NCI-H1930 (cell line): ENCODE measurements at regions not wholly inside any gene's neighbourhood (a gene's known extent, or its start where the extent isn't known, plus 50 kb on each side); places are given as distances from the start of the nearest gene placed in this dataset.
A peak's percentile ranks its signal among the peaks of the same experiment; 100 is the strongest.
"Not testable (repeated sequence)": the region's sequence is repeated elsewhere in the genome, so short reads cannot be mapped to it uniquely, and the experiment has no call there.

Source experiments
- DNase-seq, 2 experiments: peaks; one replicate each; lab custom pipeline; 2025; lab: John Stamatoyannopoulos, UW

DNA sequence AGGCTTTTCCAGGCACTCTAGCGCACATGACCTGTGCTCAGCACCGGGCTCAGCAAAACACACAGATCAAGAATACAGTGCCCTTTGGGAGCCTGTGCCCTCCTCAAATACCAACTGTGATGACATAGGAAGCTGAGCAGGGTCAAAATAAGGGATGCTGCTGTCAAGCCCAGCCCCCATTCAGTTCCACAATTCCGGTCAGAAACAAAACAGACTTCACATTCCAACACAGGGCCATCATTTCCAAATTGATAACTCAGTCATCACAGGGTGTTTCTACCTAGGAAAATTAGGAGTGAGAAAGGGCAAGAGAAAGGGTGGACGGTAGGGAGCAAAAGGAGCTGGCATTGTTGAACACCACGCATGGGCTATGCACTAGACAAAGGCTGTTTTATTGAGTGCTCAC, 158.4 kb upstream of the CCDC54 start:
- DNase-seq = no peak

DNA sequence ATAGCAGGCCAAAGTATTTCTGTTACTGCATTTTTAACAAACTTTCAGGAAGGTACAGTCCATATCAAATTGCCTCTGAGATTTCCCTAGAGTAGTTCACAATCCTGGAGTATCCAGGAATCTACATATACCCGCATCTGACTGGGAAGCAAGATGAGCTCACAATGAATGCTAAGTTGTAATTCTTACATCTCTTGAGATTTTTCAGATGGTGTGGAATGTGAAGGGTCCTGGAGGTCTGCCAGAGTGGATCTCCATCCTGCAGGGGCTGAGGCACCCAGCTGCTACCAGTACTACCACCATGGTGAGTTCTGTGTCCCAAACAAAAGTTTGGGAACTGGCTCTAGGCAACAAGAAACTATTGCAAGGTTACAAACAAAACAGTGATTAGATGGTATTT, 156.7 kb upstream of the CCDC54 start:
- DNase-seq = no peak

GRCh38 chr3:107221856-107222255, 155.4 kb upstream of the CCDC54 start:
- DNase-seq = no peak

DNA sequence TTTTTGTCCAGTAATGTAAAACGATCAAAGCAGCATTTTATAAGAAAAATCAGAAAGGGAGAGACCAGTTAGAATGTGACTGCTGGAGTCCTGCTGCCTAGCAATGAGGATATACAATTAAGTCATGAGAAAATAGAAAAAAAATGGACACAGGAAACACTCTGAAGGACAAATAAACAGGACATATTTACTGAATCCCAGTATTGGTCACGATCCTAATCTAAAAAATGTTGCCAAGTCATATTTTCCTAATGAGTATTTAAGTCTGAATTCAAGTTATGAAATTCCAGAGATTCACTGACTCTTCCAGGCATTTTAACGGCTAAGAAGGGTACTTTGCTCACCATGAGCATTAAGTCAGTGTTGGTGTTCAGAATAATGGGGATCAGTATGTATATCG, 154.3 kb upstream of the CCDC54 start:
- DNase-seq = no peak

DNA sequence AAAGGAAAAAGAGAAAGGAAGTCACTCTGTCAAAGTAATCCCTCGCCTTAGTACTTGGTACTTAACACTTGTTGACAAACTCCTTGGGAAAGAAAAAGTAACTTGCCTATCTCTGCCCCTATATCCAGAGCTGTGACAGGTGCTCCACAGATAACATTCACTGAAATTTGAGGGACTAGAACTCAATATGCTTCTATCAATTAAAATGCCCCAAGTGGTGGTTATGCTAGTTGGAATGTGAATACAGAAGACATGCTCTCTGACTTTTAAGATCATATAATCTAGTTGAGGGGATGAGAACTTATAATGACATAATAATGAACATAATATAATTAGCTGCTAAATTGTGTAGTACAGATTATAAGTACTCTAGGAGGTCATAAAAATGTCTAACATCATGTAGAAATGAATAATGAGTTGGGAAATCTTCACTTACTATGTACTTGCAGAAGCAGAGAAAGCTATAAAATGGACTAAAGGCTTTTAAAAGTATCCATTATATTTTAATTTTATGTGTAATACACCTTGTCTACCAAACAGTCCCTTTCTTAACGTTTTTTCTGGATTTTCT, 153.1 kb upstream of the CCDC54 start:
- no peak for DNase-seq

DNA sequence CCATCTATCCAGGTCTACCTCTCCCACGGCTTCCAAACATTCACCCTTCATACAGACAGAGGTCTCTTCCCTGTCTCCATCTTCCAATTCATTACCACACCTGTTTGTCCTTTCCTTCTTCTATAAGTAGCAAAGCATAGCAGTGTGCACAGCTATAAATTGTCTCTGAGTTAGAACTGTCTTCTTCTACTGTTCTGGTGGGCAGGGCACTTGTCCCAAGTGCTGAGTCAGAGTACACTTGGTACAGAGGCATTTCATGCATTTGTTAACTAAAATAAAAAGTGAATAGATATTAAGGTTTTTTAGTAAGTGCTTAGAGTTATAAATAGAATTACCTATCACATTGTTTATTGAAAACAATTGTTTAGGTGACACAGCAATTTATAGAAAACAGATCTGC, 150.1 kb upstream of the CCDC54 start:
- no peak for DNase-seq

DNA sequence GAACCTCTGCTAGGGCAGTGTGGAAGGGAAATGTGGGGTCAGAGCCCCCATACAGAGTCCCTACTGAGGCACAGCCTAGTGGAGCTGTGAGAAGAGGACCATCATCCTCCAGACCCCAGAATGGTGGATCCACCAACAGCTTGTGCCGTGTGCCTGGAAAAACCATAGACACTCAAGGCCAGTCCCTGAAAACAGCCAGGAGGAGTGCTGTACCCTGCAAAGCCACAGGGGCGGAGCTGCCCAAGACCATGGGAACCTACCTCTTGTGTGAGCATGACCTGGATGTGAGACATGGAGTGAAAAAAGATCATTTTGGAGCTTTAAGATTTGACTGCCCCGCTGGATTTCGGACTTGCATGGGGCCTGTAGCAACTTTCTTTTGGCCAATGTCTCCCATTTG, 143.4 kb upstream of the CCDC54 start:
- DNase-seq = not testable (repeated sequence)

- DNase-seq = no peak
These were observed 141.9 kb upstream of the CCDC54 start for GRCh38 chr3:107235193-107235927.

DNA sequence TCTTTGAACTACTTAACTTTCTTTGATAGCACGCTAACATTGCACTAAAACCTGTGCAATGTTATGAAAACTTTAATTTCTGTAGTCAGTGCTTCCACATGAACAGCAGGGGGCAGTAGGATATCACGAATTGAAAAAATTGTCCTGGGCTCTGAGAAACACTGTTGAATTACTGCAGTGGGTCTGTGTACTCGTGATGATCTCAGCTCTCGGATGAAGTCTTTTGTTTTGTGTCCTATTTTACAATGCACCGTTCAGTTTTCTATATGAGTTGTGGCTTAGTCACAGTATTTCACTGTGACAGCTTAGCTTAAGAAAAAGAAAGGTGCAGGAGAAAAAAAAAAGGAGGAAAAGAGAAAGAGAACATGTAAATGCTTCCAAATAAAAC, 141.3 kb upstream of the CCDC54 start:
- peak; percentile 10 to 47 for DNase-seq

GRCh38 chr3:107236655-107237337, 140.4 kb upstream of the CCDC54 start:
- no peak for DNase-seq

DNA sequence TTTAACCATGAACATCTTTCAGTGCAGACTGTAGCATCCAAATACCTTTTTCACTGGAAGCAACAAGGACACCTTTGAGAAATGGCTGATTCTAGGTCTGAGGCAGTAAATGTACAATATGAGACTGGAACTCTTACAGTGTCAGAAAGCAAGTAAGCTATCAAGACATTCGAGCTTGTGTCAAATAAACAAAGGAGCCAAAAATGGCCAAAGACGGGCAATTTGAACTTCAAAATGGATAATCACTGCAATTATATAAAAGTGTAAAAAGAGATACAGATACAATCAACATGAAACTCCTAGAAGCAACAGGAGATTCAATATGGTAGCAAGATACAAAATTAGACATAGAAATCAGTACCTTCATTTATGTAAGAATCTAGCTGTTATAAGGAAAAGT, 138.5 kb upstream of the CCDC54 start:
- DNase-seq = no peak

- DNase-seq = no peak
These were observed 137.5 kb upstream of the CCDC54 start for GRCh38 chr3:107239703-107240102.

- DNase-seq = peak; percentile 26 to 72
These were observed 136.8 kb upstream of the CCDC54 start for GRCh38 chr3:107240183-107241091.

DNA sequence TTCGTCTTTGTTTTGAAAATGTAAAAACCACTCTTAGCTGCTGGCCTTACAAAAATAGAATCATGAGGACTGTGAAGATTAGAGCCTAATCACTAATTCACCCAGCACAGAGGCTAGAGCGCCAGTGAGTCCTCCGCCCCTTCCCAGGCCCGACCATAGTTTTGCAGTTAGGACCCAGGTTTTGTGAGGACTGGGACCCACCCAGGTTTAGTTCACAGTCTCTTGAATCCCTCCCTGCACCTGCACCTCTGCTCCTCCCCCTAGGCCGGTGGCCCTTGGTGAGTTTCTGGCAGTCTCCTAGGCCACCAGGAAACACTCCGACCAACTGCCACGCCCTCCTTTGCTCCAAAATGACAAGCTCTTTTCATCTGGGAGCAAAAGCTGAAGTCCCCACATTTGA, 136.0 kb upstream of the CCDC54 start:
- DNase-seq = peak in 1 of 2 experiments; percentile 4

DNA sequence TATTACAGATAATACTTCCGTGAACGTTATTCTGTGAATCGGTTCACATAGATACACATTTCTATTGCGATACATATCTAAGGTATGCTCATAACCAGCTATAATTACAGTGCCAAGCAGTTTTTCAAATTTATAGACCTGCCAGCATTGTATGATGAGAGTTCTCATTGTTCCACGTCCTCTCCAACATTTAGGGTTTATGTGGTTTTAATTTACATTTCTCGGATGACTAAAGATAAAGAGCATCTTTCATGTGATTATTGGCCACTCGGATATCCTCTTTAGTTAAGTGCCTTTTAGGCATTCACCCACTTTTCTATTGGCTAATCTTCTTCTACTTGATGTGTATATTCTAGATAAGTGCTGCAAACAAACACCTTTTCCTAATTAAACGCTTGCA, 134.7 kb upstream of the CCDC54 start:
- no peak for DNase-seq

- DNase-seq = no peak
These were observed 130.1 kb upstream of the CCDC54 start for GRCh38 chr3:107247116-107247515.

DNA sequence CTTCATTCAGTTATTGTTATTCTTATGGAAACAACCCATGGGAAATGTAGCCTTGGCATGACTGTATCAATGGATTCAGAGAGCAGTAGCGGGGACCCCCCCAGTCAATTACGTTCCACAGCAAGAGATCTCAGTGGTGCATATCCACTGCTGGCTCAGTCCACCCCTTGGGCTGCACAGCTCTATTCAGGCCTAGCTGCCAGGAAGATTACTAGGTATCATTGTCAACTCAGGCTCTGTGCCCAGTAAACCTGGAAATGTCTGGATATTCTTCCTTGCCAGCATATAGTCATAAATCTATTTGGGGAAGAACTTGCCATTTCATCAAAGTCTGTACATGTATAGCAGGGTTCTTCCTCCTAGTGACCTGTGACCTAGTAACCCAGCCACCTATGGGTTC, 128.1 kb upstream of the CCDC54 start:
- no peak for DNase-seq

DNA sequence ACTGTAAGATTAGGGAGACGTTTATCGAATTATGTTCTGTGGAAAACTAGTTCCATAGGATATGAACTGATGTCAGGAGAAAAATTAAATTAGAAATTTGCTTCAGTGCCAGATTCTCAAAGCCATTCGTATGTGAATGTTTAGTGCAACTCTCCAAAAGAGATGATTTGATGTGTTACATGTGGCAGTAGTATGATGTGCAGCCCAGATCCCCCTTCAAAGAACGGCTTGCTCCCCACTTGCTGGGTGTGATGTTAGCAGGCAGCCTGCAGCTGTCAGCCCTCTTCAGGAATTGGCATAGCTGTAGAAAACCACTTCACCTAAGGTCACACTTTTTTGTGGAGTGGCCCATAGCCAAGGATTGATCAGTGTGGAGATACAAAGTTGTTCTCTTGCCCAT, 127.0 kb upstream of the CCDC54 start:
- no peak for DNase-seq

GRCh38 chr3:107251819-107252218, 125.4 kb upstream of the CCDC54 start:
- DNase-seq = no peak

DNA sequence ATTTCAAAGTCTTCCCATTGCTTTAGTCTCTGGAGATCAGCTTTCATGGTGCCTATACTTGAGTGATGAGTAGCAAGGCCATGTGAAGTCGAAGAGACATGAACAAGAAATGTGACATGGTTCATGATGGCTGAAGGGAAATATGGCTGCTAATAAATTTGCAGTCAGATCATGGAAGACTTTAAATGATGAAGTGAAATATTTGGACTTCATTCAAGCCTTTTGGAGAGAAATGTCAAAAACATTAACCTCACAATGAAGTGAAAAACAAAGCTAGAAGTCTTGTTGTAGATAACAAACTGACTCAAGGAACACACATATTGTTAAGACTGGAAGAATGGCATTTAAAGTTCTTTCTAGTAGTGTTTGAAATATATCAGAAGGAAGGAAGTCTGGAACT, 120.3 kb upstream of the CCDC54 start:
- DNase-seq = no peak

GRCh38 chr3:107258300-107258699, 118.9 kb upstream of the CCDC54 start:
- no peak for DNase-seq

DNA sequence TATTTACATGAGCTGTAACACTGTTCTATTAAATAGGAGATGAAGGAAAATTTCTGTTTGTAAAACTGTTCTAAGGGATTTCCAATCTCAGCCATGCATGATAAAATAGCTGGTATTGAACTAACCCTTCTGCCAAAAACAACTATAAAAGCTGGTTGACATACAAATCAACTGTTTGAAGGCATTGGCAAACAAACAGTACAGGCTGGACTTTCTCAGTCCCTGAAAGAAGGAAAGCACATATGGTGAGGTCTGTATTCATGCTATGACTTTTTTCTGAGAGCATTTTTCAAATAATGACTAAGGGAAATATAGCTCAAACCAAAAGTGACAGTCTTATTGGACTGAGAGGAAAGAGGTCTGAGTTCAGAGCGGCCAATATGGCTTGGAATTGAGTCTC, 117.0 kb upstream of the CCDC54 start:
- DNase-seq = no peak
